ENCODE measurements at regions not wholly inside any gene's neighbourhood (a gene's known extent, or its start where the extent isn't known, plus 50 kb on each side); places are given as distances from the start of the nearest gene placed in this dataset.

DNA sequence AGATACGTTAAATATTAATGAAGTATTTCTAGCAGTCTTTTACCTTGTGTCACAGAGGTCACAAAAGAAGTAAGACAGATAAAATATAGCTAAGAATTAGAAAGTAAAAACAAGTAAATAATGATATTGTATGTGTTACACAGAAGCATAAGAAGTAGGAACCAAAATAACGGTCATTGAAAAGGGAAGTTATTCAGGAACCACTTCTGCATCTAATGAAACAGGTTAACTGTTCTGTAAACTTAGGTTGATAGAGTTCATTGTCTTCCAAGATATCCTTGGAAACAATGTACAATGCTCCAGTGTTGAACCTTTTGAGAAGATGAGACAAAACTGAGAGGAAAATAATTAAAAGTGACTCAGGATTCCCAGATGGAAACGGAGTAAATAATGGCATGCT, 57.1 kb upstream of the CD302 start:
- Histone ChIP-seq H4K8ac (ENCODE audit: low read length) (no peak overlapping the region), H3K4me2 (ENCODE audit: low read length, poor library complexity, severe bottlenecking) (no peak overlapping the region), H2BK120ac (ENCODE audit: low read depth, low read length) (no peak overlapping the region), H3K23ac (ENCODE audit: low read length in 2 of 2) (no peak overlapping the region), H3K14ac (ENCODE audit: low read length in 2 of 2) (no peak overlapping the region), H3K79me1 (replicated peaks; ENCODE audit: low read length, poor library complexity, severe bottlenecking) (no peaks in the 10 kb centered on the region), H3K36me3 (ENCODE audit: control insufficient read depth in 1 of 2, insufficient read depth in 2 of 2, low read depth in 1 of 2, low read length in 2 of 2) (no peaks in the 10 kb centered on the region), H3K4me3 (ENCODE audit: insufficient read depth in 1 of 2, low read depth in 1 of 2, low read length in 2 of 2) (no peak overlapping the region), H3K9me3 (ENCODE audit: control insufficient read depth, low read length) (no peaks in the 10 kb centered on the region), H2AFZ (ENCODE audit: low read depth, low read length) (no peak overlapping the region), H2BK5ac (ENCODE audit: low read depth, low read length, poor library complexity, severe bottlenecking) (no peak overlapping the region), H3K4me1 (ENCODE audit: control insufficient read depth, insufficient read depth, low read depth, low read length) (no peaks in the 10 kb centered on the region), H2BK12ac (ENCODE audit: low read length in 2 of 2) (no peak overlapping the region), H3K4ac (ENCODE audit: low read depth in 1 of 2, low read length in 2 of 2) (no peak overlapping the region), H2BK15ac (ENCODE audit: low read depth, poor library complexity, severe bottlenecking) (no peak overlapping the region), H3K27ac (ENCODE audit: low read length, poor library complexity, severe bottlenecking) (no peak overlapping the region), H4K91ac (ENCODE audit: low read length) (no peak overlapping the region), H2AK5ac (ENCODE audit: low read length, severe bottlenecking) (no peak overlapping the region), H3K27me3 (ENCODE audit: control insufficient read depth in 1 of 2, insufficient read depth in 1 of 2, low read length in 2 of 2) (no peaks in the 10 kb centered on the region), H3K9ac (ENCODE audit: low read length) (no peak overlapping the region), H3K18ac (ENCODE audit: low read depth in 1 of 2, low read length in 2 of 2) (no peak overlapping the region)
- no peak for DNase-seq
- 90% methylated on average over 3 of the region's 3 CpGs for WGBS

DNA sequence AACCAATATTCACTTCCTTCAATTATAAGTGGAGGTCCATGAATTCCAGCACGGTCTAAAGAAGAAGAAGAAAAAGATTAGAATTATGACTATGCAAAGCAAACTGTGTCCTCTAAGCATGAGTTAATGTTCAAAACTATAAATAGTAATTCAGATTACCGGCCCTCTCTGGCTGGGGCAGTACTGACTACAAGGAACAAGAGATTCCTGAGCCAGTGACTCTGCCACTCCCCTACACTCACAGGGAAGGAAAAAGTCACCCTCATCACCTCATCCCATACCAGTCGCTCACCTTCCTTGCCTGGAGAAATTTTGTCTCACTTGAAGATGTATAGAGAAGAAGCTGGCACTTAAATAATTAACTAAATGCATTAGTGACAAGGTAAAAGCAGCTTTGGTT, 56.5 kb upstream of the CD302 start:
- H4K8ac ChIP-seq (ENCODE audit: low read length) = no peak overlapping the region
- no peak overlapping the region for H2BK120ac ChIP-seq (ENCODE audit: low read depth, low read length)
- no peaks in the 10 kb centered on the region for H3K9me3 ChIP-seq (ENCODE audit: control insufficient read depth, low read length)
- no peaks in the 10 kb centered on the region for H3K36me3 ChIP-seq (ENCODE audit: control insufficient read depth in 1 of 2, insufficient read depth in 2 of 2, low read depth in 1 of 2, low read length in 2 of 2)
- H3K4me3 ChIP-seq (ENCODE audit: insufficient read depth in 1 of 2, low read depth in 1 of 2, low read length in 2 of 2) = no peak overlapping the region
- H2AK5ac ChIP-seq (ENCODE audit: low read length, severe bottlenecking) = no peak overlapping the region
- no peak overlapping the region for H2BK5ac ChIP-seq (ENCODE audit: low read depth, low read length, poor library complexity, severe bottlenecking)
- H3K79me1 ChIP-seq (replicated peaks; ENCODE audit: low read length, poor library complexity, severe bottlenecking) = no peaks in the 10 kb centered on the region
- no peak overlapping the region for H3K18ac ChIP-seq (ENCODE audit: low read depth in 1 of 2, low read length in 2 of 2)
- no peak overlapping the region for H3K27ac ChIP-seq (ENCODE audit: low read length, poor library complexity, severe bottlenecking)
- H3K4ac ChIP-seq (ENCODE audit: low read depth in 1 of 2, low read length in 2 of 2) = no peak overlapping the region
- no peak overlapping the region for H4K91ac ChIP-seq (ENCODE audit: low read length)
- no peak overlapping the region for H3K14ac ChIP-seq (ENCODE audit: low read length in 2 of 2)
- H3K4me1 ChIP-seq (ENCODE audit: control insufficient read depth, insufficient read depth, low read depth, low read length) = no peaks in the 10 kb centered on the region
- H3K4me2 ChIP-seq (ENCODE audit: low read length, poor library complexity, severe bottlenecking) = no peak overlapping the region
- WGBS = 100% methylated on average over 1 of the region's 3 CpGs
- no peak overlapping the region for H2BK15ac ChIP-seq (ENCODE audit: low read depth, poor library complexity, severe bottlenecking)
- no peak overlapping the region for H2AFZ ChIP-seq (ENCODE audit: low read depth, low read length)
- no peak overlapping the region for H2BK12ac ChIP-seq (ENCODE audit: low read length in 2 of 2)
- DNase-seq = no peak
- no peaks in the 10 kb centered on the region for H3K27me3 ChIP-seq (ENCODE audit: control insufficient read depth in 1 of 2, insufficient read depth in 1 of 2, low read length in 2 of 2)
- no peak overlapping the region for H3K9ac ChIP-seq (ENCODE audit: low read length)
- H3K23ac ChIP-seq (ENCODE audit: low read length in 2 of 2) = no peak overlapping the region

DNA sequence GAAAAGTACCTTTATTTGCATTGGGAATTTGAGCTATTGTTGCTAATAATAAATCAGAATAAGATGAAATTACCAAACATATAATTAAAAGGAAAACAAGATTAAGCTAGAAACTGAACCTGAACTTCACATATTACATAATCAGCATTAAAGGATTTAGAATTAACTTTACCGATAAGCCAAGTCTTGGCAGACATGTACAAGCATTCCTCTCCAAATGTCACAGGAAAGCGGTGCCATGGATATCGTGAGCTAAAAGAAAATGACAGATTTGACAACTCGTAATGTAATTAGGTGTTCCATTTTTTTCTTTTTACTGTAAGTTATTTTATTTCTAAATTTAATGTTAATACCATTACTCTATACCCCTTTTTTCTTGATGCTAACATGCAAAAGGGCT, 55.1 kb upstream of the CD302 start:
- Histone ChIP-seq H3K18ac (ENCODE audit: low read depth in 1 of 2, low read length in 2 of 2) (no peak overlapping the region), H3K27me3 (ENCODE audit: control insufficient read depth in 1 of 2, insufficient read depth in 1 of 2, low read length in 2 of 2) (no peaks in the 10 kb centered on the region), H2AFZ (ENCODE audit: low read depth, low read length) (no peak overlapping the region), H3K4me1 (ENCODE audit: control insufficient read depth, insufficient read depth, low read depth, low read length) (no peaks in the 10 kb centered on the region), H3K27ac (ENCODE audit: low read length, poor library complexity, severe bottlenecking) (no peak overlapping the region), H2AK5ac (ENCODE audit: low read length, severe bottlenecking) (no peak overlapping the region), H3K4ac (ENCODE audit: low read depth in 1 of 2, low read length in 2 of 2) (no peak overlapping the region), H3K4me2 (ENCODE audit: low read length, poor library complexity, severe bottlenecking) (no peak overlapping the region), H2BK15ac (ENCODE audit: low read depth, poor library complexity, severe bottlenecking) (no peak overlapping the region), H2BK5ac (ENCODE audit: low read depth, low read length, poor library complexity, severe bottlenecking) (no peak overlapping the region), H3K14ac (ENCODE audit: low read length in 2 of 2) (no peak overlapping the region), H3K79me1 (replicated peaks; ENCODE audit: low read length, poor library complexity, severe bottlenecking) (no peaks in the 10 kb centered on the region), H2BK12ac (ENCODE audit: low read length in 2 of 2) (no peak overlapping the region), H3K36me3 (ENCODE audit: control insufficient read depth in 1 of 2, insufficient read depth in 2 of 2, low read depth in 1 of 2, low read length in 2 of 2) (no peaks in the 10 kb centered on the region), H2BK120ac (ENCODE audit: low read depth, low read length) (no peak overlapping the region), H4K91ac (ENCODE audit: low read length) (no peak overlapping the region), H3K9me3 (ENCODE audit: control insufficient read depth, low read length) (no peaks in the 10 kb centered on the region), H3K9ac (ENCODE audit: low read length) (no peak overlapping the region), H3K4me3 (ENCODE audit: insufficient read depth in 1 of 2, low read depth in 1 of 2, low read length in 2 of 2) (no peak overlapping the region), H3K23ac (ENCODE audit: low read length in 2 of 2) (no peak overlapping the region), H4K8ac (ENCODE audit: low read length) (no peak overlapping the region)
- 100% methylated on average over 1 of the region's 4 CpGs for WGBS
- DNase-seq = no peak

DNA sequence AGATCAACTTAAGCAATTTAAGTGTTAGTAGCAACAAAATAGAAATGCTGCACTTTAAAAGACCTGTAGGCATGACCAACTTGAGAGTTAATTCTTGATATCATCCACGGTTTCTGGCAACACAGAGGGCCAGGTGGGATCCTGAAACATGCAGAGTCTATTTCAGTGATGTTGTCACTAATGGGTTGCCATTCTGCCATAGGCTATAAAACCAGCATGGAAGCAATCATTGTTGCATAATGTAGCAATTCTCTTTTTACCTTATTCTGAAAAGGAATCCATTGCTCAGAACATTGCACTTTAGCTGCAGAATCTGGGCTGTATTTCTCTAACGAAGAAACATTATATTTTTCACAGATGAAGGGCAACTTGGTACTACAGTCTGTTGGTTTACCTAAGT, 53.9 kb upstream of the CD302 start:
- no peak overlapping the region for H3K4ac ChIP-seq (ENCODE audit: low read depth in 1 of 2, low read length in 2 of 2)
- H3K79me1 ChIP-seq (replicated peaks; ENCODE audit: low read length, poor library complexity, severe bottlenecking) = no peaks in the 10 kb centered on the region
- no peak overlapping the region for H4K91ac ChIP-seq (ENCODE audit: low read length)
- no peaks in the 10 kb centered on the region for H3K27me3 ChIP-seq (ENCODE audit: control insufficient read depth in 1 of 2, insufficient read depth in 1 of 2, low read length in 2 of 2)
- H3K4me1 ChIP-seq (ENCODE audit: control insufficient read depth, insufficient read depth, low read depth, low read length) = no peaks in the 10 kb centered on the region
- no peak overlapping the region for H3K18ac ChIP-seq (ENCODE audit: low read depth in 1 of 2, low read length in 2 of 2)
- no peak overlapping the region for H2AK5ac ChIP-seq (ENCODE audit: low read length, severe bottlenecking)
- DNase-seq = no peak
- H2BK12ac ChIP-seq (ENCODE audit: low read length in 2 of 2) = no peak overlapping the region
- no peak overlapping the region for H3K14ac ChIP-seq (ENCODE audit: low read length in 2 of 2)
- H3K4me2 ChIP-seq (ENCODE audit: low read length, poor library complexity, severe bottlenecking) = no peak overlapping the region
- H3K9me3 ChIP-seq (ENCODE audit: control insufficient read depth, low read length) = no peaks in the 10 kb centered on the region
- 88% methylated on average over 2 of the region's 2 CpGs for WGBS
- H4K8ac ChIP-seq (ENCODE audit: low read length) = no peak overlapping the region
- no peak overlapping the region for H2BK120ac ChIP-seq (ENCODE audit: low read depth, low read length)
- H3K23ac ChIP-seq (ENCODE audit: low read length in 2 of 2) = no peak overlapping the region
- H3K4me3 ChIP-seq (ENCODE audit: insufficient read depth in 1 of 2, low read depth in 1 of 2, low read length in 2 of 2) = no peak overlapping the region
- H2BK5ac ChIP-seq (ENCODE audit: low read depth, low read length, poor library complexity, severe bottlenecking) = no peak overlapping the region
- H2AFZ ChIP-seq (ENCODE audit: low read depth, low read length) = no peak overlapping the region
- no peak overlapping the region for H2BK15ac ChIP-seq (ENCODE audit: low read depth, poor library complexity, severe bottlenecking)
- H3K9ac ChIP-seq (ENCODE audit: low read length) = no peak overlapping the region
- H3K36me3 ChIP-seq (ENCODE audit: control insufficient read depth in 1 of 2, insufficient read depth in 2 of 2, low read depth in 1 of 2, low read length in 2 of 2) = no peaks in the 10 kb centered on the region
- no peak overlapping the region for H3K27ac ChIP-seq (ENCODE audit: low read length, poor library complexity, severe bottlenecking)

Measured in mesenchymal stem cell (in vitro differentiated cells and primary cell).